Smooth muscle cell (in vitro differentiated cells): ENCODE measurements at regions not wholly inside any gene's neighbourhood (a gene's known extent, or its start where the extent isn't known, plus 50 kb on each side); places are given as distances from the start of the nearest gene placed in this dataset.

Source experiments
- DNase-seq: peaks from one replicate; lab custom pipeline; 2025; ENCODE audit not compliant: unreplicated experiment; lab: John Stamatoyannopoulos, UW
- H2AFZ ChIP-seq: fragments of 200-600 bp; sonication (generic); 2 replicates; pipeline ENCODE4 v1.6.0; 2016; ENCODE audit warnings: antibody characterized with exemption, low read depth, mild to moderate bottlenecking
- H3F3A ChIP-seq: fragments of 200-600 bp; sonication (generic); 2 replicates; pipeline ENCODE4 v1.6.0; 2017; ENCODE audit warnings: antibody characterized with exemption, low read depth
- H3K27ac ChIP-seq: fragments of 200-600 bp; sonication (generic); 2 replicates; pipeline ENCODE4 v1.5.1; 2016; ENCODE audit warnings: low read depth, mild to moderate bottlenecking
- H3K27me3 ChIP-seq: fragments of 200-600 bp; sonication (generic); 2 replicates; pipeline ENCODE4 v1.6.1; 2016; ENCODE audit warnings: low read depth, mild to moderate bottlenecking
- H3K36me3 ChIP-seq: fragments of 200-600 bp; sonication (generic); 2 replicates; pipeline ENCODE4 v1.5.1; 2016; ENCODE audit warnings: low read depth
- H3K4me1 ChIP-seq: fragments of 200-600 bp; sonication (generic); 2 replicates; pipeline ENCODE4 v1.5.1; 2016; ENCODE audit warnings: low read depth
- H3K4me2 ChIP-seq: fragments of 200-600 bp; sonication (generic); 2 replicates; pipeline ENCODE4 v1.6.0; 2016; ENCODE audit warnings: mild to moderate bottlenecking
- H3K4me3 ChIP-seq: fragments of 200-600 bp; sonication (generic); 2 replicates; pipeline ENCODE4 v1.5.1; 2016; ENCODE audit warnings: mild to moderate bottlenecking
- H3K79me2 ChIP-seq: fragments of 200-600 bp; sonication (generic); 2 replicates; pipeline ENCODE4 v1.6.0; 2016; ENCODE audit warnings: low read depth, mild to moderate bottlenecking
- H3K9ac ChIP-seq: fragments of 200-600 bp; sonication (generic); 2 replicates; pipeline ENCODE4 v1.6.0; 2016; ENCODE audit warnings: low read depth
- H3K9me3 ChIP-seq: fragments of 200-600 bp; sonication (generic); replicated peaks from 2 replicates; pipeline ENCODE4 v1.5.1; 2016; ENCODE audit warnings: low read depth
- H4K20me1 ChIP-seq: fragments of 200-600 bp; sonication (generic); 2 replicates; pipeline ENCODE4 v1.6.0; 2016; ENCODE audit warnings: low read depth
- CTCF ChIP-seq: fragments of 200-600 bp; sonication (generic); IDR thresholded peaks from 2 replicates; pipeline ENCODE4 v1.5.1; 2017; ENCODE audit warnings: borderline replicate concordance, mild to moderate bottlenecking, antibody characterized with exemption; ENCODE audit not compliant: insufficient read depth, poor library complexity, severe bottlenecking
- WGBS: methylation state at CpG from one replicate; pipeline ENCODE4 v1.1.7; 2016; ENCODE audit warnings: low lambda C conversion rate; 5-methylcytosine and 5-hydroxymethylcytosine counted together

- Histone ChIP-seq H3K9me3 (no peaks in the 10 kb centered on the region), H4K20me1 (no peaks in the 10 kb centered on the region), H3K4me3 (no peak overlapping the region), H3K9ac (no peak overlapping the region), H3K4me2 (no peak overlapping the region), H3F3A (no peaks in the 10 kb centered on the region), H3K36me3 (no peaks in the 10 kb centered on the region), H3K27me3 (no peaks in the 10 kb centered on the region), H2AFZ (no peak overlapping the region), H3K27ac (no peak overlapping the region), H3K79me2 (no peaks in the 10 kb centered on the region), H3K4me1 (no peaks in the 10 kb centered on the region)
- no peak for TF ChIP-seq CTCF
- no peak for DNase-seq
- 19% methylated on average over 2 of the region's 2 CpGs for WGBS
Measured at GRCh38 chrX:42531441-42531840, 246.5 kb downstream of the PPP1R2C start.

GRCh38 chrX:42530027-42530426 is 247.9 kb downstream of the PPP1R2C start:
- no peaks in the 10 kb centered on the region for H3K27me3 ChIP-seq
- H3K27ac ChIP-seq = peak overlapping the region; percentile 34
- no peak overlapping the region for H3K4me3 ChIP-seq
- TF ChIP-seq CTCF = peak; percentile 16
- H2AFZ ChIP-seq = no peak overlapping the region
- no peaks in the 10 kb centered on the region for H3K79me2 ChIP-seq
- H3K4me1 ChIP-seq = no peaks in the 10 kb centered on the region
- H3K36me3 ChIP-seq = no peaks in the 10 kb centered on the region
- no peaks in the 10 kb centered on the region for H3K9me3 ChIP-seq
- WGBS = 50% methylated on average over 1 of the region's 1 CpG
- DNase-seq = no peak
- H3K9ac ChIP-seq = no peak overlapping the region
- no peaks in the 10 kb centered on the region for H4K20me1 ChIP-seq
- no peak overlapping the region for H3K4me2 ChIP-seq
- no peaks in the 10 kb centered on the region for H3F3A ChIP-seq

GRCh38 chrX:42524379-42524778 is 253.6 kb downstream of the PPP1R2C start:
- Histone ChIP-seq H3K79me2 (no peaks in the 10 kb centered on the region), H3K4me2 (peak overlapping the region; percentile 19), H2AFZ (no peak overlapping the region), H3K36me3 (no peaks in the 10 kb centered on the region), H3K4me3 (no peak overlapping the region), H3K9me3 (no peaks in the 10 kb centered on the region), H3K27me3 (no peaks in the 10 kb centered on the region), H3K27ac (peak overlapping the region; percentile 82), H3K9ac (no peak overlapping the region), H3F3A (peaks cover 4% of the 10 kb centered on the region), H3K4me1 (peaks cover 3% of the 10 kb centered on the region), H4K20me1 (no peaks in the 10 kb centered on the region)
- WGBS = 37% methylated on average over 1 of the region's 1 CpG
- no peak for TF ChIP-seq CTCF
- no peak for DNase-seq

GRCh38 chrX:42519666-42520231 is 258.2 kb downstream of the PPP1R2C start:
- DNase-seq = no peak
- 80% methylated on average over 1 of the region's 1 CpG for WGBS

More at GRCh38 chrX:42519666-42520231, 258.2 kb downstream of the PPP1R2C start:
- Histone ChIP-seq H3K4me1 (peaks cover 3% of the 10 kb centered on the region), H3K36me3 (no peaks in the 10 kb centered on the region), H3K4me2 (no peak overlapping the region), H3K9ac (no peak overlapping the region), H3K27me3 (no peaks in the 10 kb centered on the region), H3K4me3 (no peak overlapping the region), H3K9me3 (no peaks in the 10 kb centered on the region), H3F3A (peaks cover 4% of the 10 kb centered on the region), H3K27ac (no peak overlapping the region), H2AFZ (no peak overlapping the region), H4K20me1 (no peaks in the 10 kb centered on the region), H3K79me2 (no peaks in the 10 kb centered on the region)
- TF ChIP-seq CTCF = peak; percentile 19
